Astrocyte of the cerebellum (primary cell): ENCODE measurements at regions not wholly inside any gene's neighbourhood (a gene's known extent, or its start where the extent isn't known, plus 50 kb on each side); places are given as distances from the start of the nearest gene placed in this dataset.

Source experiments
- DNase-seq: peaks from one replicate; pipeline ENCODE4 v3.0.0-alpha.2; 2011; ENCODE audit warnings: low read depth
- H3K4me3 ChIP-seq: 2 replicates; pipeline ENCODE4 v1.5.1; 2011; ENCODE audit warnings: mild to moderate bottlenecking, low read depth, low read length, moderate library complexity
- CTCF ChIP-seq: IDR thresholded peaks from 2 replicates; pipeline ENCODE4 v1.5.1; 2012; ENCODE audit warnings: low read length, low read depth, moderate library complexity, mild to moderate bottlenecking; ENCODE audit errors: missing control alignments
- in situ Hi-C: cut with HindIII; loops from 2 replicates; pipeline ENCODE4 v1.10.0; 2017; ENCODE audit warnings: low sequenced_read_pairs

GRCh38 chr17:73746314-73747073 lies 102.2 kb upstream of the SDK2 start:
- no peak for TF ChIP-seq CTCF
- no peak for DNase-seq
- H3K4me3 ChIP-seq = no peak overlapping the region
- in situ Hi-C loops = no loop called here

- no peak overlapping the region for H3K4me3 ChIP-seq
Observed at GRCh38 chr17:73747221-73748002, 103.2 kb upstream of the SDK2 start.

GRCh38 chr17:73748508-73748907 lies 104.3 kb upstream of the SDK2 start:
- in situ Hi-C loops = no loop called here
- DNase-seq = no peak
- TF ChIP-seq CTCF = no peak
- H3K4me3 ChIP-seq = no peak overlapping the region

More at GRCh38 chr17:73747221-73748002, 103.2 kb upstream of the SDK2 start:
- in situ Hi-C loops = no loop called here
- TF ChIP-seq CTCF = no peak
- DNase-seq = no peak

- H3K4me3 ChIP-seq = no peak overlapping the region
- in situ Hi-C loops = no loop called here
- no peak for DNase-seq
- no peak for TF ChIP-seq CTCF
Observed at GRCh38 chr17:73749337-73749823, 105.1 kb upstream of the SDK2 start.

- in situ Hi-C loops = no loop called here
- TF ChIP-seq CTCF = no peak
- H3K4me3 ChIP-seq = no peak overlapping the region
- DNase-seq = no peak
Observed at GRCh38 chr17:73749928-73750605, 105.8 kb upstream of the SDK2 start.

- H3K4me3 ChIP-seq = no peak overlapping the region
- in situ Hi-C loops = no loop called here
- TF ChIP-seq CTCF = no peak
- DNase-seq = no peak
Observed at GRCh38 chr17:73750975-73751374, 106.7 kb upstream of the SDK2 start.
